GM06990 (cell line): ENCODE measurements at regions not wholly inside any gene's neighbourhood (a gene's known extent, or its start where the extent isn't known, plus 50 kb on each side); places are given as distances from the start of the nearest gene placed in this dataset.

Experiments
- DNase-seq: peaks from one replicate; pipeline ENCODE4 v3.0.0-alpha.2; 2011; ENCODE audit not compliant: insufficient read length; ENCODE audit errors: extremely low read depth
- H3K27me3 ChIP-seq: replicated peaks from 2 replicates; pipeline ENCODE4 v1.6.0; 2011; ENCODE audit warnings: low read length; ENCODE audit not compliant: control insufficient read depth, insufficient read depth
- H3K36me3 ChIP-seq: 2 replicates; pipeline ENCODE4 v1.5.1; 2011; ENCODE audit warnings: low read length; ENCODE audit not compliant: control insufficient read depth, insufficient read depth
- H3K4me3 ChIP-seq: replicated peaks from 2 replicates; pipeline ENCODE4 v1.5.1; 2011; ENCODE audit warnings: low read depth, mild to moderate bottlenecking, control low read depth, low read length
- CTCF ChIP-seq: IDR thresholded peaks from 2 replicates; pipeline ENCODE4 v1.5.1; 2011; ENCODE audit warnings: low read length, control low read depth, mild to moderate bottlenecking, inconsistent platforms; ENCODE audit not compliant: insufficient read depth, poor library complexity, severe bottlenecking

- DNase-seq: no peak
- Histone ChIP-seq H3K4me3 (no peak overlapping the region), H3K36me3 (no peaks in the 10 kb centered on the region), H3K27me3 (no peaks in the 10 kb centered on the region)
- no peak for TF ChIP-seq CTCF
Measured at GRCh38 chr3:145648396-145648795, 512.6 kb downstream of the PLOD2 start.

GRCh38 chr3:145649368-145649887 is 511.6 kb downstream of the PLOD2 start:
- no peak for DNase-seq
- Histone ChIP-seq H3K27me3 (no peaks in the 10 kb centered on the region), H3K4me3 (no peak overlapping the region), H3K36me3 (no peaks in the 10 kb centered on the region)
- no peak for TF ChIP-seq CTCF

- H3K4me3 ChIP-seq: no peak overlapping the region
- DNase-seq: no peak
- no peaks in the 10 kb centered on the region for H3K27me3 ChIP-seq
- TF ChIP-seq CTCF: no peak
- no peaks in the 10 kb centered on the region for H3K36me3 ChIP-seq
Measured at GRCh38 chr3:145650170-145650569, 510.8 kb downstream of the PLOD2 start.

GRCh38 chr3:145671121-145671520 is 489.9 kb downstream of the PLOD2 start:
- no peaks in the 10 kb centered on the region for H3K27me3 ChIP-seq
- H3K36me3 ChIP-seq: no peaks in the 10 kb centered on the region
- no peak overlapping the region for H3K4me3 ChIP-seq
- no peak for DNase-seq
- TF ChIP-seq CTCF: no peak

GRCh38 chr3:145673838-145674237 is 487.1 kb downstream of the PLOD2 start:
- Histone ChIP-seq H3K4me3 (no peak overlapping the region), H3K36me3 (no peaks in the 10 kb centered on the region), H3K27me3 (no peaks in the 10 kb centered on the region)
- no peak for TF ChIP-seq CTCF
- no peak for DNase-seq

- TF ChIP-seq CTCF: no peak
- Histone ChIP-seq H3K27me3 (no peaks in the 10 kb centered on the region), H3K4me3 (no peak overlapping the region), H3K36me3 (no peaks in the 10 kb centered on the region)
- DNase-seq: no peak
Measured at GRCh38 chr3:145678401-145678800, 482.6 kb downstream of the PLOD2 start.
